ENCODE measurements at regions not wholly inside any gene's neighbourhood (a gene's known extent, or its start where the extent isn't known, plus 50 kb on each side); places are given as distances from the start of the nearest gene placed in this dataset.

GRCh38 chr4:12319765-12320164 lies 891.1 kb upstream of the HS3ST1 start:
- no peak for DNase-seq

- DNase-seq: no peak
Observed at GRCh38 chr4:12304905-12305304, 876.2 kb upstream of the HS3ST1 start.

- DNase-seq: no peak
Observed at GRCh38 chr4:12296366-12296765, 867.7 kb upstream of the HS3ST1 start.

- DNase-seq: no peak
Observed at GRCh38 chr4:12293906-12294525, 865.3 kb upstream of the HS3ST1 start.

GRCh38 chr4:12286351-12286750 lies 857.7 kb upstream of the HS3ST1 start:
- no peak for DNase-seq

- no peak for DNase-seq
Observed at GRCh38 chr4:12270546-12270945, 841.9 kb upstream of the HS3ST1 start.

GRCh38 chr4:12265554-12265953 lies 836.9 kb upstream of the HS3ST1 start:
- DNase-seq: no peak

- DNase-seq: no peak
Observed at GRCh38 chr4:12260453-12260852, 831.8 kb upstream of the HS3ST1 start.

- DNase-seq: no peak
Observed at GRCh38 chr4:12244973-12245372, 816.3 kb upstream of the HS3ST1 start.

GRCh38 chr4:12242354-12242753 lies 813.7 kb upstream of the HS3ST1 start:
- DNase-seq: no peak

- DNase-seq: no peak
Observed at GRCh38 chr4:12239897-12240636, 811.4 kb upstream of the HS3ST1 start.

- DNase-seq: no peak
Observed at GRCh38 chr4:12231098-12231497, 802.4 kb upstream of the HS3ST1 start.

- DNase-seq: no peak
Observed at GRCh38 chr4:12221031-12221430, 792.3 kb upstream of the HS3ST1 start.

- DNase-seq: no peak
Observed at GRCh38 chr4:12211636-12212035, 782.9 kb upstream of the HS3ST1 start.

GRCh38 chr4:12207396-12207795 lies 778.7 kb upstream of the HS3ST1 start:
- DNase-seq: no peak

- DNase-seq: no peak
Observed at GRCh38 chr4:12206091-12206490, 777.4 kb upstream of the HS3ST1 start.

GRCh38 chr4:12203945-12204344 lies 775.3 kb upstream of the HS3ST1 start:
- no peak for DNase-seq

GRCh38 chr4:12200226-12200625 lies 771.5 kb upstream of the HS3ST1 start:
- no peak for DNase-seq

- no peak for DNase-seq
Observed at GRCh38 chr4:12186526-12186925, 757.8 kb upstream of the HS3ST1 start.

GRCh38 chr4:12178614-12179610 lies 750.2 kb upstream of the HS3ST1 start:
- DNase-seq: peak; percentile 10

- DNase-seq: no peak
Observed at GRCh38 chr4:12177416-12177815, 748.7 kb upstream of the HS3ST1 start.

- DNase-seq: no peak
Observed at GRCh38 chr4:12173496-12173895, 744.8 kb upstream of the HS3ST1 start.

All from occipital lobe (tissue), 1 donor.